Left lung (tissue), 4 donors: ENCODE measurements at regions not wholly inside any gene's neighbourhood (a gene's known extent, or its start where the extent isn't known, plus 50 kb on each side); places are given as distances from the start of the nearest gene placed in this dataset.

ENCODE experiments used
- ATAC-seq: fragments of 200-7000 bp; cut with Tn5 transposase; one replicate; pipeline ENCODE4 v1.9.1; 2020; ENCODE audit warnings: moderate library complexity
- DNase-seq, 4 donors: peaks; one replicate each; pipeline ENCODE4 v3.0.0-alpha.2; 2013 to 2020
- H3K27ac ChIP-seq, 2 donors: fragments of 200-600 bp; sonication (generic) in 1 of 2; one replicate each; pipeline versions ENCODE4 v1.5.0 to v1.8.0; 2020 to 2021
- H3K27me3 ChIP-seq, 2 donors: fragments of 200-600 bp; sonication (generic) in 1 of 2; one replicate each; pipeline versions ENCODE4 v1.5.0 to v1.8.0; 2020 to 2021
- H3K36me3 ChIP-seq, 2 donors: fragments of 200-600 bp; sonication (generic) in 1 of 2; one replicate each; pipeline versions ENCODE4 v1.5.0 to v1.8.0; 2020 to 2021
- H3K4me1 ChIP-seq, 2 donors: fragments of 200-600 bp; one replicate each; pipeline ENCODE4 v1.8.0; 2021
- H3K4me3 ChIP-seq, 2 donors: fragments of 200-600 bp; sonication (generic) in 1 of 2; one replicate each; pipeline versions ENCODE4 v1.5.0 to v1.8.0; 2020 to 2021; ENCODE audit warnings: mild to moderate bottlenecking in 1 of 2
- H3K9me3 ChIP-seq, 2 donors: fragments of 200-600 bp; sonication (generic) in 1 of 2; one replicate each; pipeline versions ENCODE4 v1.5.0 to v1.8.0; 2020 to 2021
- CTCF ChIP-seq, 2 donors: fragments of 200-600 bp; sonication (generic) in 1 of 2; IDR thresholded peaks; one replicate each; pipeline versions ENCODE4 v1.5.0 to v1.8.0; 2021; ENCODE audit warnings: antibody characterized with exemption in 2 of 2
- intact Hi-C, 2 donors: fragments of 100-400 bp; cut with DNase I; formaldehyde crosslinking; loops; one replicate each; pipeline versions ENCODE4 v1.11.2 to v1.14.2; 2022
- donor health status: DM: no; HTN: yes; CAD: no.
- donor health status: DM: no; HTN: no; CAD: no.

- H3K9me3 ChIP-seq, result no peaks in the 10 kb centered on the region
- intact Hi-C loops, result no loop called here
- H3K4me3 ChIP-seq, result no peak overlapping the region
- no peaks in the 10 kb centered on the region for H3K4me1 ChIP-seq
- no peak for TF ChIP-seq CTCF (IDR thresholded peaks at IDR 0.05)
- no peak for ATAC-seq
- H3K36me3 ChIP-seq, result no peaks in the 10 kb centered on the region
- no peak overlapping the region for H3K27ac ChIP-seq
- no peak for DNase-seq
- H3K27me3 ChIP-seq, result no peaks in the 10 kb centered on the region
Observed at GRCh38 chr11:92449222-92449621, 224.6 kb downstream of the FAT3 start.

- H3K4me3 ChIP-seq, result no peak overlapping the region
- ATAC-seq, result no peak
- no peaks in the 10 kb centered on the region for H3K4me1 ChIP-seq
- H3K36me3 ChIP-seq, result no peaks in the 10 kb centered on the region
- no peaks in the 10 kb centered on the region for H3K27me3 ChIP-seq
- H3K9me3 ChIP-seq, result no peaks in the 10 kb centered on the region
- H3K27ac ChIP-seq, result no peak overlapping the region
- DNase-seq, result no peak
- TF ChIP-seq CTCF (IDR thresholded peaks at IDR 0.05), result no peak
- intact Hi-C loops, result no loop called here
Observed at GRCh38 chr11:92449780-92450179, 225.2 kb downstream of the FAT3 start.

- intact Hi-C loops, result no loop called here
- Histone ChIP-seq H3K27ac (no peak overlapping the region), H3K27me3 (no peaks in the 10 kb centered on the region), H3K9me3 (no peaks in the 10 kb centered on the region), H3K36me3 (no peaks in the 10 kb centered on the region), H3K4me1 (no peaks in the 10 kb centered on the region), H3K4me3 (no peak overlapping the region)
- ATAC-seq (no peak), DNase-seq (no peak)
- TF ChIP-seq CTCF (IDR thresholded peaks at IDR 0.05), result no peak
Observed at GRCh38 chr11:92451063-92451462, 226.4 kb downstream of the FAT3 start.

- no peaks in the 10 kb centered on the region for H3K4me1 ChIP-seq
- no peaks in the 10 kb centered on the region for H3K27me3 ChIP-seq
- intact Hi-C loops, result no loop called here
- H3K9me3 ChIP-seq, result no peaks in the 10 kb centered on the region
- no peak for TF ChIP-seq CTCF (IDR thresholded peaks at IDR 0.05)
- ATAC-seq (peak; percentile 38), DNase-seq (no peak)
- H3K4me3 ChIP-seq, result no peak overlapping the region
- no peak overlapping the region for H3K27ac ChIP-seq
- no peaks in the 10 kb centered on the region for H3K36me3 ChIP-seq
Observed at GRCh38 chr11:92453055-92453454, 228.4 kb downstream of the FAT3 start.

GRCh38 chr11:92455210-92455790 is 230.7 kb downstream of the FAT3 start:
- H3K9me3 ChIP-seq, result no peaks in the 10 kb centered on the region
- TF ChIP-seq CTCF (IDR thresholded peaks at IDR 0.05), result no peak

More at GRCh38 chr11:92455210-92455790, 230.7 kb downstream of the FAT3 start:
- DNase-seq (no peak), ATAC-seq (no peak)
- Histone ChIP-seq H3K4me1 (no peaks in the 10 kb centered on the region), H3K4me3 (no peak overlapping the region), H3K27ac (no peak overlapping the region), H3K36me3 (no peaks in the 10 kb centered on the region), H3K27me3 (no peaks in the 10 kb centered on the region)
- intact Hi-C loops, result no loop called here
